ENCODE measurements at regions not wholly inside any gene's neighbourhood (a gene's known extent, or its start where the extent isn't known, plus 50 kb on each side); places are given as distances from the start of the nearest gene placed in this dataset.

GRCh38 chr1:230003409-230003808 is 63.6 kb upstream of the GALNT2 start:
- TF ChIP-seq YY1 (IDR thresholded peaks at IDR 0.05; ENCODE audit: insufficient read depth, insufficient read length) (no peak), ZNF274 (IDR thresholded peaks at IDR 0.05; ENCODE audit: low read depth, low read length) (no peak)

Data from NT2/D1 (cell line).